Neural progenitor cell (in vitro differentiated cells): ENCODE measurements at regions not wholly inside any gene's neighbourhood (a gene's known extent, or its start where the extent isn't known, plus 50 kb on each side); places are given as distances from the start of the nearest gene placed in this dataset.

Experiments
- CTCF ChIP-seq: fragments of 200-600 bp; sonication (generic); IDR thresholded peaks from 2 replicates; pipeline ENCODE4 v1.5.1; 2017; ENCODE audit warnings: antibody characterized with exemption, mild to moderate bottlenecking
- EZH2 ChIP-seq: fragments of 200-600 bp; sonication (generic); IDR thresholded peaks from 2 replicates; pipeline ENCODE4 v1.6.1; 2017; ENCODE audit warnings: antibody characterized with exemption, mild to moderate bottlenecking, moderate library complexity

- TF ChIP-seq CTCF (no peak), EZH2 (no peak)
Measured at GRCh38 chr2:109067631-109068125, 61.3 kb upstream of the SH3RF3 start.
